Ascending aorta (tissue), 2 donors: ENCODE measurements at regions not wholly inside any gene's neighbourhood (a gene's known extent, or its start where the extent isn't known, plus 50 kb on each side); places are given as distances from the start of the nearest gene placed in this dataset.
"Not testable (repeated sequence)": the region's sequence is repeated elsewhere in the genome, so short reads cannot be mapped to it uniquely, and the experiment has no call there.

Experiments used
- DNase-seq, 2 donors: peaks; one replicate each; pipeline ENCODE4 v3.0.0-alpha.2; 2019; ENCODE audit warnings: low spot score in 2 of 2
- H3K27ac ChIP-seq, 2 donors: fragments of 200-600 bp; sonication (generic); one replicate each; pipeline ENCODE4 v1.5.1; 2016 to 2017; ENCODE audit warnings: mild to moderate bottlenecking in 1 of 2
- H3K27me3 ChIP-seq: fragments of 200-600 bp; sonication (generic); one replicate; pipeline ENCODE4 v1.5.1; 2017
- H3K36me3 ChIP-seq, 2 donors: fragments of 200-600 bp; sonication (generic); one replicate each; pipeline ENCODE4 v1.5.1; 2016
- H3K4me1 ChIP-seq, 2 donors: fragments of 200-600 bp; sonication (generic); one replicate each; pipeline ENCODE4 v1.5.1; 2016 to 2017; ENCODE audit warnings: mild to moderate bottlenecking in 1 of 2
- H3K4me3 ChIP-seq, 2 donors: fragments of 200-600 bp; sonication (generic); one replicate each; pipeline ENCODE4 v1.5.1; 2016 to 2017; ENCODE audit warnings: mild to moderate bottlenecking in 1 of 2
- H3K9me3 ChIP-seq, 2 donors: fragments of 200-600 bp; sonication (generic); one replicate each; pipeline ENCODE4 v1.5.1; 2016
- CTCF ChIP-seq, 3 experiments: fragments of 200-600 bp in 2 of 3; fragments of 450-650 bp in 1 of 3; sonication (generic) in 2 of 3; IDR thresholded peaks; one replicate each; pipeline ENCODE4 v1.5.1; 2016 to 2019; ENCODE audit warnings: antibody characterized with exemption in 3 of 3, mild to moderate bottlenecking in 1 of 3, moderate library complexity in 1 of 3
- intact Hi-C: fragments of 100-400 bp; cut with DNase I; formaldehyde crosslinking; loops from one replicate; pipeline ENCODE4 v1.15.1; 2023

GRCh38 chr2:142415461-142415860 is 284.6 kb upstream of the LRP1B start:
- intact Hi-C loops, result no loop called here
- no peaks in the 10 kb centered on the region for H3K4me1 ChIP-seq
- no peak for TF ChIP-seq CTCF (IDR thresholded peaks at IDR 0.05)
- no peak for DNase-seq
- H3K4me3 ChIP-seq, result no peak overlapping the region
- H3K27me3 ChIP-seq, result no peaks in the 10 kb centered on the region
- no peak overlapping the region for H3K27ac ChIP-seq
- H3K9me3 ChIP-seq, result no peaks in the 10 kb centered on the region
- H3K36me3 ChIP-seq, result no peaks in the 10 kb centered on the region

GRCh38 chr2:142398212-142398611 is 267.4 kb upstream of the LRP1B start:
- no peaks in the 10 kb centered on the region for H3K4me1 ChIP-seq
- H3K36me3 ChIP-seq, result no peaks in the 10 kb centered on the region
- no peaks in the 10 kb centered on the region for H3K27me3 ChIP-seq
- no peak for DNase-seq
- peaks cover 0 to 3% of the 10 kb centered on the region in 2 donors for H3K9me3 ChIP-seq
- no peak overlapping the region for H3K4me3 ChIP-seq
- intact Hi-C loops, result no loop called here
- H3K27ac ChIP-seq, result no peak overlapping the region
- no peak for TF ChIP-seq CTCF (IDR thresholded peaks at IDR 0.05)

GRCh38 chr2:142395291-142395690 is 264.5 kb upstream of the LRP1B start:
- TF ChIP-seq CTCF (IDR thresholded peaks at IDR 0.05), result no peak
- Histone ChIP-seq H3K27me3 (no peaks in the 10 kb centered on the region), H3K4me1 (no peaks in the 10 kb centered on the region), H3K4me3 (no peak overlapping the region), H3K36me3 (no peaks in the 10 kb centered on the region), H3K27ac (no peak overlapping the region), H3K9me3 (no peaks in the 10 kb centered on the region)
- DNase-seq, result no peak
- intact Hi-C loops, result no loop called here

- TF ChIP-seq CTCF (IDR thresholded peaks at IDR 0.05), result no peak
- Histone ChIP-seq H3K4me3 (no peak overlapping the region), H3K27me3 (no peaks in the 10 kb centered on the region), H3K4me1 (no peaks in the 10 kb centered on the region), H3K36me3 (no peaks in the 10 kb centered on the region), H3K9me3 (no peaks in the 10 kb centered on the region), H3K27ac (no peak overlapping the region)
- intact Hi-C loops, result no loop called here
- DNase-seq, result no peak
Measured at GRCh38 chr2:142380372-142380771, 249.6 kb upstream of the LRP1B start.

GRCh38 chr2:142362069-142362468 is 231.3 kb upstream of the LRP1B start:
- H3K36me3 ChIP-seq, intact Hi-C loops: not testable (repeated sequence)

GRCh38 chr2:142347751-142348150 is 216.9 kb upstream of the LRP1B start:
- Histone ChIP-seq H3K4me3 (no peak overlapping the region), H3K9me3 (no peaks in the 10 kb centered on the region), H3K36me3 (no peaks in the 10 kb centered on the region), H3K27ac (no peak overlapping the region), H3K4me1 (no peaks in the 10 kb centered on the region), H3K27me3 (no peaks in the 10 kb centered on the region)
- intact Hi-C loops, result no loop called here
- no peak for TF ChIP-seq CTCF (IDR thresholded peaks at IDR 0.05)
- DNase-seq, result no peak

More at GRCh38 chr2:142362069-142362468, 231.3 kb upstream of the LRP1B start:
- not testable (repeated sequence) for H3K9me3 ChIP-seq, H3K27me3 ChIP-seq, H3K4me3 ChIP-seq, H3K27ac ChIP-seq, DNase-seq, H3K4me1 ChIP-seq
